H1 (cell line): ENCODE measurements at regions not wholly inside any gene's neighbourhood (a gene's known extent, or its start where the extent isn't known, plus 50 kb on each side); places are given as distances from the start of the nearest gene placed in this dataset.

Experiments
- CTCF ChIA-PET: fragments of 300-600 bp; sonication (Branson Sonifier 250); formaldehyde crosslinking; loops from one replicate; lab custom pipeline; 2021; ENCODE audit not compliant: partially characterized antibody; lab: Charles Lee
- POLR2A ChIA-PET: fragments of 300-600 bp; sonication (Branson Sonifier 250); formaldehyde crosslinking; loops from one replicate; lab custom pipeline; 2021; ENCODE audit warnings: inconsistent platforms; ENCODE audit not compliant: partially characterized antibody; lab: Charles Lee
- DNase-seq, 2 experiments: peaks; one replicate each; pipeline versions ENCODE4 v3.0.0 to v3.0.0-alpha.2; 2010 to 2022; ENCODE audit warnings: low spot score in 2 of 2, low read depth in 1 of 2, mixed read lengths in 1 of 2
- FAIRE-seq: peaks from 2 replicates; lab custom pipeline; 2011; peaks lifted over from hg19 to GRCh38; lab: Jason Lieb, UNC
- H2AFZ ChIP-seq: 2 replicates; pipeline ENCODE4 v1.8.1; 2012; ENCODE audit warnings: low read length, inconsistent platforms
- H2AK5ac ChIP-seq: 2 replicates; pipeline ENCODE4 v1.6.1; 2013; ENCODE audit warnings: low read depth, low read length
- H2BK120ac ChIP-seq: replicated peaks from 2 replicates; pipeline ENCODE3; 2013; ENCODE audit warnings: low read depth, low read length, inconsistent platforms
- H2BK12ac ChIP-seq: 2 replicates; pipeline ENCODE4 v1.6.1; 2013; ENCODE audit warnings: low read depth, low read length
- H2BK15ac ChIP-seq: 2 replicates; pipeline ENCODE4 v1.6.1; 2013; ENCODE audit warnings: low read length
- H2BK20ac ChIP-seq: 2 replicates; pipeline ENCODE4 v1.6.1; 2013; ENCODE audit warnings: low read length
- H2BK5ac ChIP-seq: 2 replicates; pipeline ENCODE4 v1.6.1; 2013; ENCODE audit warnings: low read depth, low read length
- H3K14ac ChIP-seq: 2 replicates; pipeline ENCODE4 v1.6.1; 2013; ENCODE audit warnings: inconsistent platforms; ENCODE audit not compliant: insufficient read length
- H3K18ac ChIP-seq: 2 replicates; pipeline ENCODE4 v1.6.1; 2013; ENCODE audit warnings: low read length; ENCODE audit errors: extremely low read depth
- H3K23ac ChIP-seq: 2 replicates; pipeline ENCODE4 v1.6.1; 2013; ENCODE audit warnings: inconsistent platforms; ENCODE audit not compliant: insufficient read length
- H3K23me2 ChIP-seq: 2 replicates; pipeline ENCODE4 v1.6.1; 2013; ENCODE audit warnings: low read depth, low read length
- H3K27ac ChIP-seq: 2 replicates; pipeline ENCODE4 v1.6.1; 2011; ENCODE audit warnings: low read depth, low read length, inconsistent platforms
- H3K27me3 ChIP-seq, 4 experiments: replicated peaks in 1 of 4; 1 replicate in 1 of 4; 2 replicates in 3 of 4; pipeline versions ENCODE4 v1.6.1 to v1.8.1; 2011 to 2013; ENCODE audit warnings: low read length in 3 of 4, mild to moderate bottlenecking in 3 of 4, inconsistent platforms in 2 of 4, mixed read lengths in 2 of 4, moderate library complexity in 1 of 4; ENCODE audit not compliant: control insufficient read depth in 3 of 4, insufficient read depth in 3 of 4; ENCODE audit errors: extremely low read depth in 1 of 4
- H3K36me3 ChIP-seq, 4 experiments: 2 replicates each; pipeline versions ENCODE4 v1.6.1 to v1.8.1; 2011 to 2013; ENCODE audit warnings: mild to moderate bottlenecking in 4 of 4, low read length in 3 of 4, moderate library complexity in 2 of 4, control low read depth in 1 of 4, inconsistent platforms in 1 of 4; ENCODE audit not compliant: insufficient read depth in 4 of 4, control insufficient read depth in 2 of 4
- H3K4ac ChIP-seq: replicated peaks from 2 replicates; pipeline ENCODE3; 2013; ENCODE audit warnings: low read length, low read depth, mixed read lengths, inconsistent platforms; ENCODE audit not compliant: insufficient read length
- H3K4me1 ChIP-seq, 4 experiments: replicated peaks in 1 of 4; 1 replicate in 1 of 4; 2 replicates in 3 of 4; pipeline versions ENCODE4 v1.6.1 to v1.8.1; 2011 to 2013; ENCODE audit warnings: low read length in 3 of 4, inconsistent platforms in 2 of 4, mixed read lengths in 1 of 4; ENCODE audit not compliant: insufficient read depth in 4 of 4, control insufficient read depth in 3 of 4
- H3K4me2 ChIP-seq, 2 experiments: 2 replicates each; pipeline versions ENCODE4 v1.6.1 to v1.8.1; 2011 to 2013; ENCODE audit warnings: low read depth in 2 of 2, low read length in 2 of 2, control low read depth in 1 of 2, inconsistent platforms in 1 of 2, mild to moderate bottlenecking in 1 of 2; ENCODE audit not compliant: insufficient read depth in 1 of 2
- H3K4me3 ChIP-seq, 4 experiments: fragments of 200-600, 300-600 bp in 1 of 4; sonication (generic), shearing (Covaris generic), sonication (Bioruptor Twin) in 1 of 4; 2 replicates each; pipeline versions ENCODE4 v1.5.1 to v1.8.1; 2011 to 2016; ENCODE audit warnings: low read length in 4 of 4, low read depth in 3 of 4, control low read depth in 2 of 4, inconsistent platforms in 2 of 4, mild to moderate bottlenecking in 2 of 4, mixed read lengths in 1 of 4, moderate library complexity in 1 of 4; ENCODE audit not compliant: insufficient read depth in 2 of 4; ENCODE audit errors: extremely low read depth in 1 of 4
- H3K56ac ChIP-seq: replicated peaks from 2 replicates; pipeline ENCODE3; 2013; ENCODE audit warnings: low read depth, mild to moderate bottlenecking, mixed read lengths, low read length, inconsistent platforms; ENCODE audit not compliant: insufficient read length
- H3K79me1 ChIP-seq: 2 replicates; pipeline ENCODE4 v1.6.1; 2013; ENCODE audit warnings: low read depth, low read length, control low read depth
- H3K79me2 ChIP-seq, 2 experiments: 2 replicates each; pipeline versions ENCODE4 v1.6.1 to v1.8.1; 2012 to 2013; ENCODE audit warnings: low read length in 2 of 2, mild to moderate bottlenecking in 2 of 2, inconsistent platforms in 1 of 2; ENCODE audit not compliant: insufficient read depth in 2 of 2, control insufficient read depth in 1 of 2
- H3K9ac ChIP-seq, 4 experiments: replicated peaks in 1 of 4; 1 replicate in 1 of 4; 2 replicates in 3 of 4; pipeline versions ENCODE4 v1.6.1 to v1.8.1; 2011 to 2013; ENCODE audit warnings: low read depth in 3 of 4, low read length in 3 of 4, control low read depth in 2 of 4, mild to moderate bottlenecking in 2 of 4, moderate library complexity in 2 of 4, inconsistent platforms in 1 of 4; ENCODE audit errors: extremely low read depth in 1 of 4
- H3K9me3 ChIP-seq, 2 experiments: 2 replicates each; pipeline versions ENCODE4 v1.6.1 to v1.8.1; 2012 to 2013; ENCODE audit warnings: mild to moderate bottlenecking in 2 of 2, moderate library complexity in 2 of 2, control low read depth in 1 of 2, inconsistent platforms in 1 of 2, low read depth in 1 of 2, low read length in 1 of 2, mixed read lengths in 1 of 2; ENCODE audit not compliant: insufficient read depth in 2 of 2
- H4K20me1 ChIP-seq, 2 experiments: replicated peaks in 1 of 2; 2 replicates each; pipeline versions ENCODE3 to v1.8.1; 2011 to 2013; ENCODE audit warnings: inconsistent platforms in 2 of 2, low read length in 2 of 2, mild to moderate bottlenecking in 1 of 2; ENCODE audit not compliant: insufficient read depth in 2 of 2, control insufficient read depth in 1 of 2
- H4K5ac ChIP-seq: 2 replicates; pipeline ENCODE4 v1.6.1; 2013; ENCODE audit warnings: low read length, low read depth, mixed read lengths, inconsistent platforms; ENCODE audit not compliant: insufficient read length
- H4K8ac ChIP-seq: 2 replicates; pipeline ENCODE4 v1.8.0; 2013; ENCODE audit warnings: mild to moderate bottlenecking, moderate library complexity, low read length, inconsistent platforms; ENCODE audit not compliant: insufficient read depth; ENCODE audit errors: extremely low read depth
- H4K91ac ChIP-seq: replicated peaks from 2 replicates; pipeline ENCODE3; 2013; ENCODE audit warnings: low read length, mixed read lengths, inconsistent platforms; ENCODE audit not compliant: insufficient read length
- ATF3 ChIP-seq: IDR thresholded peaks from 2 replicates; pipeline ENCODE4 v1.6.1; 2011; ENCODE audit warnings: low read depth, mild to moderate bottlenecking, low read length; ENCODE audit not compliant: insufficient read depth
- BACH1 ChIP-seq: IDR thresholded peaks from 2 replicates; pipeline ENCODE4 v1.6.1; 2012; ENCODE audit warnings: low read length, improper control_type of control experiment
- CREB1 ChIP-seq: IDR thresholded peaks from 2 replicates; pipeline ENCODE4 v1.6.1; 2012; ENCODE audit warnings: inconsistent platforms
- EP300 ChIP-seq, 2 experiments: IDR thresholded peaks; 1 replicate in 1 of 2; 2 replicates in 1 of 2; pipeline ENCODE4 v1.6.1; 2011 to 2012; ENCODE audit warnings: low read depth in 2 of 2, low read length in 2 of 2, mild to moderate bottlenecking in 2 of 2, borderline replicate concordance in 1 of 2, inconsistent platforms in 1 of 2, moderate library complexity in 1 of 2
- HDAC2 ChIP-seq, 2 experiments: fragments of 300-600 bp in 1 of 2; sonication (generic) in 1 of 2; IDR thresholded peaks; 2 replicates each; pipeline ENCODE4 v1.6.1; 2011 to 2012; ENCODE audit warnings: low read depth in 2 of 2, low read length in 2 of 2, mild to moderate bottlenecking in 2 of 2, moderate library complexity in 2 of 2, borderline replicate concordance in 1 of 2, inconsistent platforms in 1 of 2
- JUND ChIP-seq: IDR thresholded peaks from 2 replicates; pipeline ENCODE4 v1.6.1; 2011; ENCODE audit warnings: mild to moderate bottlenecking, improper control_type of control experiment, low read length
- KDM5A ChIP-seq: fragments of 200-600 bp; IDR thresholded peaks from 2 replicates; pipeline ENCODE4 v1.7.1; 2012; ENCODE audit warnings: mild to moderate bottlenecking, low read length, inconsistent platforms, mixed read lengths
- POLR2AphosphoS5 ChIP-seq: IDR thresholded peaks from 2 replicates; pipeline ENCODE4 v1.6.1; 2011; ENCODE audit warnings: low read depth, low read length
- RAD21 ChIP-seq, 2 experiments: IDR thresholded peaks in 1 of 2; conservative IDR thresholded peaks in 1 of 2; 2 replicates each; pipeline ENCODE4 v1.6.1; 2011; ENCODE audit warnings: low read depth in 2 of 2, low read length in 2 of 2, improper control_type of control experiment in 1 of 2, inconsistent platforms in 1 of 2, mild to moderate bottlenecking in 1 of 2, moderate library complexity in 1 of 2
- SIRT6 ChIP-seq: IDR thresholded peaks from one replicate; pipeline ENCODE4 v1.7.1; 2012; ENCODE audit warnings: low read length, inconsistent platforms
- SP4 ChIP-seq: IDR thresholded peaks from 2 replicates; pipeline ENCODE4 v1.6.1; 2012; ENCODE audit warnings: low read length, inconsistent platforms
- SRF ChIP-seq: IDR thresholded peaks from 2 replicates; pipeline ENCODE4 v1.6.1; 2011; ENCODE audit warnings: mild to moderate bottlenecking, low read depth, low read length, moderate library complexity
- TBP ChIP-seq: IDR thresholded peaks from 2 replicates; pipeline ENCODE4 v1.6.1; 2011; ENCODE audit warnings: low read depth, low read length, improper control_type of control experiment
- TCF12 ChIP-seq: IDR thresholded peaks from 2 replicates; pipeline ENCODE4 v1.6.1; 2011; ENCODE audit warnings: low read depth, mild to moderate bottlenecking, low read length
- whole genome bisulfite sequencing, 2 experiments: shearing (Covaris generic) in 1 of 2; methylation state at CpG; one replicate each; pipeline versions ENCODE4 v1.1.6 to v1.1.7; 2013 to 2015; ENCODE audit warnings: low lambda C conversion rate in 2 of 2, mixed read lengths in 2 of 2, inconsistent platforms in 1 of 2, low coverage in 1 of 2, missing lambda C conversion rate in 1 of 2; ENCODE audit not compliant: insufficient replicate concordance in 2 of 2, insufficient coverage in 1 of 2, insufficient read length in 1 of 2; ENCODE audit errors: extremely low coverage in 1 of 2, missing lambda C conversion rate in 1 of 2; 5-methylcytosine and 5-hydroxymethylcytosine counted together

- Histone ChIP-seq H2BK20ac (no peak overlapping the region), H4K91ac (no peak overlapping the region), H3K79me2 (no peaks in the 10 kb centered on the region), H3K27me3 (no peaks in the 10 kb centered on the region), H3K18ac (no peak overlapping the region), H3K23ac (no peak overlapping the region), H3K79me1 (no peaks in the 10 kb centered on the region), H2AFZ (no peak overlapping the region), H3K14ac (no peak overlapping the region), H3K9me3 (peaks cover 0 to 4% of the 10 kb centered on the region in 2 experiments; a peak in 2 of 4 replicates), H2BK5ac (no peak overlapping the region), H3K23me2 (0 out of 2 replicates have a peak, but pooled peaks cover 2% of the 10 kb centered on the region), H2AK5ac (no peak overlapping the region), H4K8ac (no peak overlapping the region), H3K4me3 (no peak overlapping the region), H3K9ac (no peak overlapping the region), H2BK12ac (no peak overlapping the region), H3K4me2 (no peak overlapping the region), H3K4me1 (no peaks in the 10 kb centered on the region), H3K4ac (no peak overlapping the region), H3K27ac (no peak overlapping the region), H2BK15ac (no peak overlapping the region), H2BK120ac (no peak overlapping the region), H3K36me3 (no peaks in the 10 kb centered on the region), H4K5ac (no peak overlapping the region), H3K56ac (no peak overlapping the region), H4K20me1 (no peaks in the 10 kb centered on the region)
- ChIA-PET CTCF (interaction anchor here (0.7 to 1.2 kb wide), 3 partner anchors 9 to 103 kb away, joined by 3 to 6 read pairs (median 3); no protein-coding TSS in a partner anchor), POLR2A (no interaction called here)
- DNase-seq, result no peak
- no peak for FAIRE-seq
- 93% methylated on average over 2 of the region's 2 CpGs; no CpG with 5 or more reads in 1 of the 2 experiments for WGBS, 2 experiments
- TF ChIP-seq SP4 (no peak), POLR2AphosphoS5 (no peak), SRF (no peak), RAD21 (IDR thresholded peaks at IDR 0.05 in 1 of 2, conservative IDR thresholded peaks at IDR 0.05 in 1 of 2; ENCODE audit: low read depth in 2 of 2, low read length in 2 of 2) (no peak), HDAC2 (IDR thresholded peaks at IDR 0.05; ENCODE audit: borderline replicate concordance in 1 of 2, low read depth in 2 of 2, low read length in 2 of 2) (no peak), EP300 (IDR thresholded peaks at IDR 0.05; ENCODE audit: borderline replicate concordance in 1 of 2, low read depth in 2 of 2, low read length in 2 of 2) (no peak), CREB1 (no peak), BACH1 (no peak), ATF3 (no peak), JUND (no peak), SIRT6 (no peak), TBP (no peak), TCF12 (no peak), KDM5A (no peak)
These were observed 121.4 kb upstream of the NAA20 start for GRCh38 chr20:19895761-19896160.
